Trophoblast cell (in vitro differentiated cells and primary cell): ENCODE measurements at regions not wholly inside any gene's neighbourhood (a gene's known extent, or its start where the extent isn't known, plus 50 kb on each side); places are given as distances from the start of the nearest gene placed in this dataset.

Experiments
- DNase-seq, 2 donors: peaks; one replicate each; pipeline ENCODE4 v3.0.0-alpha.2; 2016
- H2AFZ ChIP-seq: 2 replicates; pipeline ENCODE4 v1.6.1; 2013; ENCODE audit warnings: low read length, moderate library complexity, mild to moderate bottlenecking; ENCODE audit not compliant: insufficient read depth, poor library complexity
- H2AK5ac ChIP-seq: 2 replicates; pipeline ENCODE4 v1.6.1; 2013; ENCODE audit warnings: mild to moderate bottlenecking, low read length
- H2BK120ac ChIP-seq: 2 replicates; pipeline ENCODE4 v1.6.1; 2013; ENCODE audit warnings: low read length, mild to moderate bottlenecking, moderate library complexity; ENCODE audit not compliant: insufficient read depth, poor library complexity
- H2BK12ac ChIP-seq: 2 replicates; pipeline ENCODE4 v1.6.1; 2013; ENCODE audit warnings: mild to moderate bottlenecking, low read length, moderate library complexity
- H2BK5ac ChIP-seq: 2 replicates; pipeline ENCODE4 v1.6.1; 2013; ENCODE audit warnings: low read length, low read depth, moderate library complexity, mild to moderate bottlenecking; ENCODE audit not compliant: poor library complexity
- H3K14ac ChIP-seq: 2 replicates; pipeline ENCODE4 v1.6.1; 2013; ENCODE audit warnings: mild to moderate bottlenecking, low read length
- H3K18ac ChIP-seq: 2 replicates; pipeline ENCODE4 v1.6.1; 2013; ENCODE audit warnings: mild to moderate bottlenecking, low read length
- H3K23ac ChIP-seq: 2 replicates; pipeline ENCODE4 v1.6.1; 2013; ENCODE audit warnings: low read length
- H3K27ac ChIP-seq: 2 replicates; pipeline ENCODE4 v1.5.1; 2013; ENCODE audit warnings: low read depth, mild to moderate bottlenecking, inconsistent platforms, low read length, moderate library complexity
- H3K27me3 ChIP-seq: 2 replicates; pipeline ENCODE4 v1.6.1; 2013; ENCODE audit warnings: inconsistent platforms, mild to moderate bottlenecking, low read length, moderate library complexity; ENCODE audit not compliant: insufficient read depth
- H3K36me3 ChIP-seq, 2 experiments: 1 replicate in 1 of 2; 2 replicates in 1 of 2; pipeline ENCODE4 v1.6.1; 2013; ENCODE audit warnings: low read length in 2 of 2, mild to moderate bottlenecking in 2 of 2, moderate library complexity in 1 of 2; ENCODE audit not compliant: insufficient read depth in 2 of 2, control insufficient read depth in 1 of 2
- H3K4ac ChIP-seq: 2 replicates; pipeline ENCODE4 v1.6.1; 2013; ENCODE audit warnings: low read depth, mild to moderate bottlenecking, low read length, moderate library complexity
- H3K4me1 ChIP-seq, 2 experiments: 1 replicate in 1 of 2; 2 replicates in 1 of 2; pipeline ENCODE4 v1.6.1; 2013; ENCODE audit warnings: low read length in 2 of 2, mild to moderate bottlenecking in 2 of 2, moderate library complexity in 1 of 2; ENCODE audit not compliant: insufficient read depth in 2 of 2, control insufficient read depth in 1 of 2
- H3K4me2 ChIP-seq: 2 replicates; pipeline ENCODE4 v1.6.1; 2013; ENCODE audit warnings: inconsistent platforms, mild to moderate bottlenecking, low read length, moderate library complexity
- H3K4me3 ChIP-seq: 2 replicates; pipeline ENCODE4 v1.5.1; 2013; ENCODE audit warnings: mild to moderate bottlenecking, low read depth, low read length, inconsistent platforms
- H3K79me1 ChIP-seq: one replicate; pipeline ENCODE4 v1.6.1; 2013; ENCODE audit warnings: low read length
- H3K79me2 ChIP-seq: 2 replicates; pipeline ENCODE4 v1.6.1; 2013; ENCODE audit warnings: low read length, mild to moderate bottlenecking; ENCODE audit not compliant: control insufficient read depth, insufficient read depth, poor library complexity
- H3K9ac ChIP-seq: 2 replicates; pipeline ENCODE4 v1.6.1; 2013; ENCODE audit warnings: mild to moderate bottlenecking, low read length
- H3K9me3 ChIP-seq: 2 replicates; pipeline ENCODE4 v1.6.1; 2013; ENCODE audit warnings: low read depth, mild to moderate bottlenecking, control low read depth, inconsistent platforms, low read length; ENCODE audit not compliant: insufficient read depth
- H4K12ac ChIP-seq: 2 replicates; pipeline ENCODE4 v1.6.1; 2013; ENCODE audit warnings: low read depth, mild to moderate bottlenecking, low read length, moderate library complexity
- H4K8ac ChIP-seq: 2 replicates; pipeline ENCODE4 v1.6.1; 2013; ENCODE audit warnings: low read depth, mild to moderate bottlenecking, low read length, moderate library complexity
- H4K91ac ChIP-seq: one replicate; pipeline ENCODE4 v1.6.1; 2013; ENCODE audit warnings: low read depth, mild to moderate bottlenecking, low read length, moderate library complexity
- WGBS: extraction: QIAGEN DNeasy Blood & Tissue Kit; methylation state at CpG from one replicate; pipeline ENCODE4 v1.1.7; 2013; ENCODE audit warnings: missing lambda C conversion rate; ENCODE audit not compliant: insufficient read length, insufficient coverage; ENCODE audit errors: extremely low coverage; 5-methylcytosine and 5-hydroxymethylcytosine counted together

GRCh38 chr1:76015478-76016103, 59.0 kb upstream of the ST6GALNAC3 start:
- WGBS: no CpG with 5 or more reads among the region's 1 CpG
- no peak overlapping the region for H2BK12ac ChIP-seq

DNA sequence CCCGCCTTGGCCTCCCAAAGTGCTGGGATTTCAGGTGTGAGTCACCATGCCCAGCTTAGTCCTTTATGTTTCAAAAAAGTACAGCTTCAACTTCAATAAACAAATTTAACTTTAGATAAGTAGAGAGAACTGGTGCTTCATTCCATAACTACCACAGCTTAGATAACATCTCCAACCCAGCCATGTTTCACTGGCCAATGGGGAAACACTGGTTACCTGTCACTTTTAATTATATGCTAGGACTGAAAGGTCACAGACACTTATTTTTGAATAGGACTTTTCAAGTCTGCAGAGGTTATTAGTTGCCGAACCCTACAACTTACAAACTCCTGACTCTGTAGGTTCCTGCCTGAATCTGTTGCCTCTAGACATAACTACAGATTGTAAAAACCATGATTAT, 56.5 kb upstream of the ST6GALNAC3 start:
- no peak overlapping the region for H2BK120ac ChIP-seq
- no peaks in the 10 kb centered on the region for H3K9me3 ChIP-seq
- H3K4me1 ChIP-seq: peaks cover 4 to 5% of the 10 kb centered on the region in 2 experiments
- no peak overlapping the region for H4K8ac ChIP-seq
- WGBS: no CpG with 5 or more reads among the region's 2 CpGs
- no peak overlapping the region for H4K12ac ChIP-seq
- H3K27me3 ChIP-seq: no peaks in the 10 kb centered on the region
- no peak overlapping the region for H3K4me3 ChIP-seq
- H3K9ac ChIP-seq: no peak overlapping the region
- no peak overlapping the region for H3K4me2 ChIP-seq
- no peak overlapping the region for H4K91ac ChIP-seq
- no peak overlapping the region for H3K4ac ChIP-seq
- no peaks in the 10 kb centered on the region for H3K79me2 ChIP-seq
- H2BK12ac ChIP-seq: no peak overlapping the region
- H3K18ac ChIP-seq: no peak overlapping the region
- H2AK5ac ChIP-seq: no peak overlapping the region
- H2AFZ ChIP-seq: no peak overlapping the region
- no peak overlapping the region for H3K14ac ChIP-seq
- DNase-seq: peak; percentile 2 to 65
- no peaks in the 10 kb centered on the region for H3K36me3 ChIP-seq
- no peak overlapping the region for H3K23ac ChIP-seq
- peak overlapping the region; percentile 83 for H3K27ac ChIP-seq
- H3K79me1 ChIP-seq: peaks cover 23% of the 10 kb centered on the region
- no peak overlapping the region for H2BK5ac ChIP-seq

More at GRCh38 chr1:76015478-76016103, 59.0 kb upstream of the ST6GALNAC3 start:
- H2AFZ ChIP-seq: no peak overlapping the region
- H4K12ac ChIP-seq: no peak overlapping the region
- H3K14ac ChIP-seq: no peak overlapping the region
- H3K4me1 ChIP-seq: peaks cover 6 to 13% of the 10 kb centered on the region in 2 experiments
- H3K36me3 ChIP-seq: no peaks in the 10 kb centered on the region
- no peak overlapping the region for H4K8ac ChIP-seq
- H3K27ac ChIP-seq: no peak overlapping the region
- no peak overlapping the region for H4K91ac ChIP-seq
- H3K23ac ChIP-seq: no peak overlapping the region
- peaks cover 24% of the 10 kb centered on the region for H3K79me1 ChIP-seq
- no peak for DNase-seq
- H3K9me3 ChIP-seq: no peaks in the 10 kb centered on the region
- no peak overlapping the region for H2BK120ac ChIP-seq
- no peak overlapping the region for H2AK5ac ChIP-seq
- H3K4me3 ChIP-seq: no peak overlapping the region
- H3K9ac ChIP-seq: no peak overlapping the region
- H3K4ac ChIP-seq: no peak overlapping the region
- H3K18ac ChIP-seq: no peak overlapping the region
- H2BK5ac ChIP-seq: no peak overlapping the region
- H3K27me3 ChIP-seq: no peaks in the 10 kb centered on the region
- no peaks in the 10 kb centered on the region for H3K79me2 ChIP-seq
- H3K4me2 ChIP-seq: no peak overlapping the region

- no peak overlapping the region for H3K4me3 ChIP-seq
- WGBS: no CpG with 5 or more reads among the region's 4 CpGs
- no peak overlapping the region for H4K8ac ChIP-seq
- H4K91ac ChIP-seq: peak overlapping the region; percentile 50
- no peak overlapping the region for H3K14ac ChIP-seq
- H3K9me3 ChIP-seq: no peaks in the 10 kb centered on the region
- H3K4ac ChIP-seq: no peak overlapping the region
- H3K27ac ChIP-seq: no peak overlapping the region
- no peak overlapping the region for H3K9ac ChIP-seq
- H3K4me2 ChIP-seq: no peak overlapping the region
- no peak overlapping the region for H2BK5ac ChIP-seq
- H3K79me1 ChIP-seq: peaks cover 14% of the 10 kb centered on the region
- no peak overlapping the region for H2AFZ ChIP-seq
- H3K4me1 ChIP-seq: peaks cover 0 to 4% of the 10 kb centered on the region in 2 experiments
- peak overlapping the region; percentile 14 for H2BK120ac ChIP-seq
- H2BK12ac ChIP-seq: peak overlapping the region; percentile 69
- peak overlapping the region; percentile 9 for H2AK5ac ChIP-seq
- H4K12ac ChIP-seq: no peak overlapping the region
- H3K23ac ChIP-seq: no peak overlapping the region
- H3K18ac ChIP-seq: no peak overlapping the region
- H3K27me3 ChIP-seq: no peaks in the 10 kb centered on the region
- H3K79me2 ChIP-seq: no peaks in the 10 kb centered on the region
- DNase-seq: peak; percentile 9 to 41
- no peaks in the 10 kb centered on the region for H3K36me3 ChIP-seq
Measured at GRCh38 chr1:76021846-76022245, 52.7 kb upstream of the ST6GALNAC3 start.

DNA sequence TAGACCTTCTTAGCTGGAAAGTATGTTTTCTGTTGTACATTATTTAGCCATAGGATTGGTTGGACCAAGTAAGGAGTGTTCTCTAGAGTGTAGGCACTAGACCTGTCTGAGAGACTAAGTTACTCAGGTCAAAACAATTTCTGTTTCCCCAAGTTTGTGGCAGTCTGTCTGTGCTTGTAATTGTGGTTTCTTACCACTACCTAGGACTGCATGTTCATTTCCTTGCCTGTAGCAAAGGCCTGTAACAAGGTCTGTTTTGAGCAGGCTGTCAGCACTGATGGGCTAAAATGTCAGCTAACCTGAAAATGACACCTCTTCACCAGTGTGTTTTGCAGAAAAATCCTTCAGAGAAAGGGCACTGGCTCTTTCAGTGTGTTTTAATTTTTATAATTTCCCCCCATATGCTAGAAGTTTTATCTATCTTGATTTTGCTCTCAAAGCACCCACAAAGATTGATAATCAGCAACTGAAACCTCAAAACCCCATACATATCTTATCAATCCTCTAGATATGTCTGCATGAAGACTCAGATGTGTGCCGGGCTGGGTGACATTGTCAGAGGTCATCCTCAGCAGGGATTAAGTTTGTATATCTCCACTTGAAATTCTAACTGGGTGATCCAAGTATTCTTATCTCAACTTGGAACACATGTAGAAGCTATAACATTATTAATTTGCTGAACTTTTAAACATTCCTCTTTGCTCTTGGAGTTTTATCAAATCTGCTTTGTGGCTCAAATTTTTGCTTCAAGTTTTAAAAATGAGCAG, 50.7 kb upstream of the ST6GALNAC3 start:
- peaks cover 13% of the 10 kb centered on the region for H3K79me1 ChIP-seq
- H2AK5ac ChIP-seq: peak overlapping the region; percentile 84
- no peak overlapping the region for H3K23ac ChIP-seq
- no peaks in the 10 kb centered on the region for H3K27me3 ChIP-seq
- peak overlapping the region; percentile 98 for H2BK12ac ChIP-seq
- H2BK120ac ChIP-seq: peak overlapping the region; percentile 80
- H3K4ac ChIP-seq: no peak overlapping the region
- peak overlapping the region; percentile 17 for H3K4me2 ChIP-seq
- H3K4me3 ChIP-seq: no peak overlapping the region
- no peak overlapping the region for H2AFZ ChIP-seq
- no peak overlapping the region for H3K9ac ChIP-seq
- H3K27ac ChIP-seq: peak overlapping the region; percentile 98
- H3K14ac ChIP-seq: peak overlapping the region; percentile 84
- DNase-seq: no peak
- WGBS: no CpG with 5 or more reads among the region's 1 CpG
- H4K91ac ChIP-seq: peak overlapping the region; percentile 92
- H3K18ac ChIP-seq: no peak overlapping the region
- no peak overlapping the region for H4K12ac ChIP-seq
- no peaks in the 10 kb centered on the region for H3K79me2 ChIP-seq
- no peaks in the 10 kb centered on the region for H3K9me3 ChIP-seq
- H2BK5ac ChIP-seq: peak overlapping the region; percentile 97
- H4K8ac ChIP-seq: no peak overlapping the region
- H3K4me1 ChIP-seq: peaks cover 0 to 2% of the 10 kb centered on the region in 2 experiments
- H3K36me3 ChIP-seq: no peaks in the 10 kb centered on the region
